SW 1271 (cell line): ENCODE measurements at regions not wholly inside any gene's neighbourhood (a gene's known extent, or its start where the extent isn't known, plus 50 kb on each side); places are given as distances from the start of the nearest gene placed in this dataset.
"Not testable (repeated sequence)": the region's sequence is repeated elsewhere in the genome, so short reads cannot be mapped to it uniquely, and the experiment has no call there.

Experiments used
- DNase-seq, 2 experiments: peaks; one replicate each; lab custom pipeline; 2025; lab: John Stamatoyannopoulos, UW

- DNase-seq, result no peak
Measured at GRCh38 chr1:117707371-117707770, 101.5 kb downstream of the TENT5C start.

GRCh38 chr1:117708323-117709248 lies 102.7 kb downstream of the TENT5C start:
- no peak for DNase-seq

GRCh38 chr1:117709249-117709691 lies 103.4 kb downstream of the TENT5C start:
- DNase-seq, result no peak

- DNase-seq, result no peak
Measured at GRCh38 chr1:117710710-117711109, 104.9 kb downstream of the TENT5C start.

DNA sequence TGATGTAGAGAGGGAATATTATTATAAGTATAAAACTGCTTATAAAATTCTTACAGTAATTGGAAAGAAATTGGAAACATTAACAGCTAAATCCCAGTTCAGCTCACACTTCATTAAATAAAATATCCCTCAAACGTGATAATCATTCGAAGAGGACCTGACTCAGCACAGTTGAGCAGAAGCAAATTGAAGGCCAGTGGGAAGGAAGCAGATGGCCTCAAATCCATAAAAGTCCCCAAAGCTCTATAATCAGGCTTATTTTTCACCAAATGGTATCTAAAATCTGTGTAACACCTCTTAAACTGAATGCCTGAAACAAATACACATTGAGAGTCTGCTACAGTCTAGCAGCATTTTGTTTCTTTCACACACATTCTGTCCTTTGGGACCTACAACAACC lies 106.8 kb downstream of the TENT5C start:
- no peak for DNase-seq

DNA sequence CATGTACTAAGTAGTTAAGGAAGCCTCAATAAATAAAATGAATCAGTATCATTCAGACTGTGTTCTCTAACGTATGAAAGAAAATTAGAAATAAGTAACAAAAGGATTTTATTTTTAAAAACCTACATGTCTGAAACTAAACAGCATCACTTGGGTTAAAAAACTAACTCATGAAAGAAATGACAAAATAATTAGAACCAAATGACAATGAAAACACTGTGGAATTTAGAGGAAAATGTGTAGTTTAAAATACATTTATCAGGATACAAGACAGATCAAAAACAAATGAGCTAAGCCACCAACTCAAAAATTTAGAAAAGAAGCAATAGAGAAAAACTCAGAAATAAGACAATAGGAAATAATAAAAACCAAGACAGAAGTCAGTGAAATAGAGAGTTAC lies 108.7 kb downstream of the TENT5C start:
- DNase-seq, result no peak

DNA sequence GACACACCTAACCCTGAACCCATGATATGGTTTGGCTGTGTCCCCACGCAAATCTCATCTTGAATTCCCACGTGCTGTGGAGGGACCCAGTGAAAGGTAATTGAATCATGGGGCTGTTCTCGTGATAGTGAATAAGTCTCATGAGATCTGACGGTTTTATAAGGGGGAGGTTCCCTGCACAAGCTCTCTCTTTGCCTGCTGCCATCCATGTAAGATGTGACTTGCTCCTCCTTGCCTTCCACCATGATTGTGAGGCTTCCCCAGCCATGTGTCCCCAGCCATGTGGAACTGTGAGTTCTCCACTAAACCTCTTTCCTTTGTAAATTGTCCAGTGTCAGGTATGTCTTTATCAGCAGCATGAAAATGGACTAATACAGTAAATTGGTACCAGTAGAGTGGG lies 110.2 kb downstream of the TENT5C start:
- DNase-seq, result not testable (repeated sequence)

GRCh38 chr1:117717980-117718379 lies 112.1 kb downstream of the TENT5C start:
- DNase-seq, result not testable (repeated sequence)

DNA sequence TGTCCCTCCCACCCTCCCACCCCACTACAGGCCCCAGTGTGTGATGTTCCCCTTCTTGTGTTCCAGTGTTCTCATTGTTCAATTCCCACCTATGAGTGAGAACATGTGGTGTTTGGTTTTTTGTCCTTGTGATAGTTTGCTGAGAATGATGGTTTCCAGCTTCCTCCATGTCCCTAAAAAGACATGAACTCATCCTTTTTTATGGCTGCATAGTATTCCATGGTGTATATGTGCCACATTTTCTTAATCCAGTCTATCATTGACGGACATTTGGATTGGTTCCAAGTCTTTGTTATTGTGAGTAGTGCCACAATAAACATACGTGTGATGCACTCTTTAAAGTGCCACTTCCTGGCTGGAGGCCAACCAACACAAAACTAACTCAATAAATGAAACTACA lies 112.7 kb downstream of the TENT5C start:
- DNase-seq, result not testable (repeated sequence)

DNA sequence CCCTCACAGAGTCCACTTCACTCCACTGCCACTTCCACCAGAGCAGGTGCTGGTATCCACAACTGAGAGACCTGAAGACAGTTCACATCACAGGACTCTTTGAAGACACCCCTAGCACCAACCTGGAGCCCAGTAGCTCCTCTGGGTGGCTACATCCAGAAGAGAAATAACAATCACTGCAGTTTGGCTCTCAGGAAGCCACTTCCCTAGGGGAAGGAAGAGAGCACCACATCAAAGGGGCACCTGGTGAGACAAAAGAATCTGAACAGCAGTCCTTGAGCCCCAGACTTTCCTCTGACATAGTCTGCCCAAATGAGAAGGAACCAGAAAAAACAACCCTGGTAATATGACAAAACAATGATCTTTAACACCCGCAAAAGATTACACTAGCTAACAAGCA lies 113.2 kb downstream of the TENT5C start:
- no peak for DNase-seq

- no peak for DNase-seq
Measured at GRCh38 chr1:117732065-117732797, 126.4 kb downstream of the TENT5C start.

DNA sequence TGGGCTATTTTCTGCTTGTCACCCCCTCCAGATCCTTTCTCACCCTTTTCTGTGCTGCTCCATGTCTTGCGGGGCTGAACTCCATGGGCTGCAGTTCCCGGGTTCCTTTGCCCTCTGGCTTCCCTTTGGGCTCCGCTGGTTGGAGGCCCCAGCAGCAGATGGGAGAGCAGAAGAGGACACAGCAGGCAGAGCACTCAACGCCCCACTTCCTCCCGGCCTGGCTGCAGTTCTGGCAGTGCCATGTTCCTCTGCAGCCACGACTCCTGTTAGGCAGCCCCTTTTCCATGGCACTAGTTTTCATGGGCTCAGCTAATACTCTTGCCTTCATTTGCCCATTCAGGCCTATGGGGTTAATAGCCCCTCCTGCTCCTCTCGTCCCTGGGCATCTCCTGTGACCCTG lies 127.1 kb downstream of the TENT5C start:
- DNase-seq, result no peak

- DNase-seq, result no peak
Measured at GRCh38 chr1:117734403-117734802, 128.6 kb downstream of the TENT5C start.

DNA sequence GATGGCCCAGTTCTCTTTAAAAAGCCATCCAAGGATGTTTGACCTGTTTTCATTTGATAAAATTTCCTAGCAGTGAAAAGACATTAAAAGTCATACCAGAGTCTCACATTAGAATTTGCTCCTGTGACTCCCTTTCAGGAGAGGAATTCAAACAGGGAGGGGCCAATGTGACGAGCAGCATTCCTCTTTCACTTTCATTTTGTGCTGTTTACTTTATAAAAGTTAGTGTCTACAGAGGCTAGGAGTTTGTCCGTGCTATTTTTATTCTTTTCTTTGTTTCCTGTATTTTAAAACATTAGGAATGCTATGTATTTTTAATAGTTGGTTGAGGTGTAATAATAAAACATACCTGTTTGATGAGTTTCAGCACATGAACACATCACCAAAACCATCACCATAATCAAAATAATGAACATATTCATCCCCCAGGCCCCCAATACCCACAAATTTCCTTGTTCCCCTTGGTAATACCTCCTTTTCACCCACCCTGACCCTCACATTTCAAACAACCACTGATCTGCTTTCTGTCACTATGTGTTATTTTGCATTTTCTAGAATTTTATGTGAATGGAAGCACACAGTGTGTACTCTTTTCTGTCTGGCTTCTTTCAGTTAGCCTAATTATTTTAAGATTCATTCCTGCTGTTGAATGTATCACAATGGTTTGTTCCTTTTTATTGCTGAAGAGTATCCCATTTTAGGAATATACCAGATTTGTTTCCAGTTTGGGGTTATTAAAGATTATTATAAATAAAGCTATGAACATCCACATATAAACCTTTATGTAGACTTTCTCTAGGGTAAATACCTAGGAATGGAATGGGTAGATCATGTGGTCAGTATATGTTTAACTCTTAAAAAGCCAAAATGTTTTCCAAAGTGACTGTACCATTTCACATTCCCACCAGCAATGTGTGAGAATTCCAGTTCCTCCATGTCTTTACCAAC lies 129.5 kb downstream of the TENT5C start:
- DNase-seq, result peak in 1 of 2 experiments; percentile 46

DNA sequence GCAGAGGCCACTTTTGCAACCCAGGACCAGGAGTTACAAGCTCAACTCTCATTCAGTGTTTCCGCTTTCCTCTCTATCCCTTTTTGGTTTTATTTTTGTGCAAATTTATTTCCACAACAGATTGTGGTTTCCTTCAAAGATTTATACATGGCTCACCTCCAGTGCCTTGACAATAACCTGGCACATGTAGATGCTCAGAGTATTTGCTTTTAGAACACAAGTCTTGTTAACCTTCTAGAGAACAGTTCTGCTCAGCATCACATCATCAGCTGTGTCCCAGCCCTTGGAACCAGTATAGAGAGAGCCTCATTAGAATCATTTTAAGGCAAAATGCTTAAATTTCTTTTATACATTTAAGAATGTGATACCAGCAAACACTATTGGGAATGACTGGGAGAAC lies 133.7 kb downstream of the TENT5C start:
- DNase-seq, result no peak

DNA sequence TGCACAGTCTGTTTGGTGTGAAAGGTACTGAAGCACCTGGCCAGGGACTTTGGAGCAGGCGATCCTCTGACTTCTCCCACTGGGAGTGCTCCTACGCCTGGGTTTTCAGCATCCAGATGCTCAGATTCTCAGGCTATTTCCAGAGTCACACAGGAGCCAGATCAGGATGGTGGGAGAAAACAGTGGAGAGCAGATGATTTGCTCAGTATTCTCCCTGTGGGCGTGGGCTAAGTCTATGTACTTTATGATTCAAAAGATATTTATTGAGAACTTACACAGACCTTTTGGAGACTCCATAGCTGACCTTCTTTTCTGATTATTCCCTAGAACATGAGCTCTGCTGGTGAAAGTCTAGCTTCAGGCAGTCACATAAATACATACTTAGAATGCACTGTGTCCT lies 134.6 kb downstream of the TENT5C start:
- DNase-seq, result no peak

GRCh38 chr1:117746565-117746964 lies 140.7 kb downstream of the TENT5C start:
- DNase-seq, result not testable (repeated sequence)

GRCh38 chr1:117747605-117748004 lies 141.8 kb downstream of the TENT5C start:
- DNase-seq, result no peak

DNA sequence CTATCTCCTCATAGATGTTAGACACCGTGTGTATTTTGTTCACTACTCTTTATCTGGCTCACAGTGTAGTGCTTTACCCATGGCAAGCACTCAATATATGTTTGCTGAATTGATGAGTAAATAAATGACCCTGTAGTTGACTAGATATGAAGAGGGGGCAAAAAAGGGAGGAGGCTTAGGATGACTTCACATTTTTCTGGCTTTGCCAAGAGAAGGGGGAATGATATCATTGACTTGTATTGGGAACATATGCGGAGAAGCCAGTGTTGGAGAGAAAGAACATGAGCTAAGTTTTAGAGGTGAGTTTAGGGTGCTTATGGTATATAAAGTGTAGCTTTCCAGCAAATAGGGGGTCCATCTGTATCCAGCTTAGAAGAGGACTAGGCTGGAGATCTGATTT lies 145.5 kb downstream of the TENT5C start:
- DNase-seq, result no peak

DNA sequence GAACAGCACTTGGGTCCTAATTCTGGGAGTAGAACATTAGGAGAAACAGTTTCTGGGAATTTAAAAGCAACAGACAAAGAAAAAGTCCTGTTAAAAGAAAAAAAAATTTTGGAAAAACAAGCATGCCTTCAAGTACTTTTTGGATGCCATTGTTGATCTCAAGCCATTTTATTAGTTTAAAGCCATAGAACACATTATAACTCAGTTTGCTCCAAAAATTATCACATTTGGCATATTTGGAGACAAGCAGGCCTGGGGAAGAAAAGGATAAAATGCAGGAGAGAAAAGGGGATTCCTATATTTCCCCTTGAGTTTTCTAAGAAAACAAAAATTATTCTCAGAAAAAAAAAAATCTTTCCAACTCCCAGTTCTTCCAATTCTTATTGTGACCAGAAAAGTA lies 146.8 kb downstream of the TENT5C start:
- no peak for DNase-seq

DNA sequence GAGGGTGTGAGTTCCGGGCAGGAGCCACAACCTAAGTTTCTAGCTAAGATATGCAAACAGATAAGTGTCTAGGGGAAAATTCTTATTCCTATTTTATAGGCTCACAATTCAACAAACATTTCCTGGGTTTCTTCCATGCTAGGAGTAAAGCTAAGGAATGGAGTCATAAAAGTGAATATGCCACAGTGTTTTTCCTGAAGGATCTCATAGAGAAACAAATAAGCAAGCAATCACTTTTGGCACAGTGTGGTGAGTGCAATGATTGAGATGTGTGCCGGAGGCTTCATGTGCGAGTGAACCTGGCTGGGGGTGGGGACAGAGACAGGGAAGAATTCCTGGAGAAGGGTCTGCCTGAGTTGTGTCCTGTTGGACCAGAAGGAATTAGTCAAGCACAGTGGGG lies 147.4 kb downstream of the TENT5C start:
- DNase-seq, result no peak

GRCh38 chr1:117753652-117754051 lies 147.8 kb downstream of the TENT5C start:
- no peak for DNase-seq
